Uterus (tissue), 2 donors: ENCODE measurements at regions not wholly inside any gene's neighbourhood (a gene's known extent, or its start where the extent isn't known, plus 50 kb on each side); places are given as distances from the start of the nearest gene placed in this dataset.

Experiments used
- POLR2A ChIP-seq, 2 donors: fragments of 450-650 bp; IDR thresholded peaks; one replicate each; pipeline ENCODE4 v1.6.1; 2016; ENCODE audit warnings: antibody characterized with exemption in 2 of 2, mild to moderate bottlenecking in 1 of 2, moderate library complexity in 1 of 2
- TF ChIP-seq, protein P1 (sequence below), 4 experiments: fragments of 200-600 bp in 2 of 4; fragments of 450-650 bp in 2 of 4; sonication (generic) in 2 of 4; IDR thresholded peaks; one replicate each; pipeline ENCODE4 v1.5.1; 2016 to 2019; ENCODE audit warnings: antibody characterized with exemption in 4 of 4, mild to moderate bottlenecking in 2 of 4, moderate library complexity in 1 of 4

DNA sequence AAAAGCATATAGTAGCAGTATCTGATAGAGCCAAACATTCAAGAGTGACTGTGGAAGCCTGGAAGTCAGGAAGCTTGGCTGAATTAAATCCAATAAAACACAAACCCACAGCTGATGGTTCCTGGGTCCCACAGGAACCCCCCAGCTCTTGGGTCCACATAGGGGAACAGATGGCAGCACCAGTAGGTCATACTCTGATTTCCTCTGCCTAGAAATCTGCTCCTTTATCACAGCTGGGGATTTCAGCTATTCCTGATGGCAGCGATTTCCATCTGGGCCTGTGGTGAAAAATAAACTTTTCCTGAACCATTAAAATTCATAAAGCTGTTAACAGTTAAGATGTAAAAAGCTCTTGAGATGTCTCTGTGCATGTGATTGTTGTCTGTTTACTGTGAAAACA is 202.0 kb upstream of the FRMD6 start:
- TF ChIP-seq, protein P1, sequence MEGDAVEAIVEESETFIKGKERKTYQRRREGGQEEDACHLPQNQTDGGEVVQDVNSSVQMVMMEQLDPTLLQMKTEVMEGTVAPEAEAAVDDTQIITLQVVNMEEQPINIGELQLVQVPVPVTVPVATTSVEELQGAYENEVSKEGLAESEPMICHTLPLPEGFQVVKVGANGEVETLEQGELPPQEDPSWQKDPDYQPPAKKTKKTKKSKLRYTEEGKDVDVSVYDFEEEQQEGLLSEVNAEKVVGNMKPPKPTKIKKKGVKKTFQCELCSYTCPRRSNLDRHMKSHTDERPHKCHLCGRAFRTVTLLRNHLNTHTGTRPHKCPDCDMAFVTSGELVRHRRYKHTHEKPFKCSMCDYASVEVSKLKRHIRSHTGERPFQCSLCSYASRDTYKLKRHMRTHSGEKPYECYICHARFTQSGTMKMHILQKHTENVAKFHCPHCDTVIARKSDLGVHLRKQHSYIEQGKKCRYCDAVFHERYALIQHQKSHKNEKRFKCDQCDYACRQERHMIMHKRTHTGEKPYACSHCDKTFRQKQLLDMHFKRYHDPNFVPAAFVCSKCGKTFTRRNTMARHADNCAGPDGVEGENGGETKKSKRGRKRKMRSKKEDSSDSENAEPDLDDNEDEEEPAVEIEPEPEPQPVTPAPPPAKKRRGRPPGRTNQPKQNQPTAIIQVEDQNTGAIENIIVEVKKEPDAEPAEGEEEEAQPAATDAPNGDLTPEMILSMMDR (IDR thresholded peaks at IDR 0.05): no peak
- TF ChIP-seq POLR2A (IDR thresholded peaks at IDR 0.05): no peak
